HG03135 (cell line): ENCODE measurements at regions not wholly inside any gene's neighbourhood (a gene's known extent, or its start where the extent isn't known, plus 50 kb on each side); places are given as distances from the start of the nearest gene placed in this dataset.
"Not testable (repeated sequence)": the region's sequence is repeated elsewhere in the genome, so short reads cannot be mapped to it uniquely, and the experiment has no call there.

Experiments used
- ATAC-seq: cut with Tn5 transposase; IDR thresholded peaks from one replicate; pipeline ENCODE4 v1.9.1; 2021; ENCODE audit warnings: mild to moderate bottlenecking, moderate library complexity; ENCODE audit not compliant: unreplicated experiment

DNA sequence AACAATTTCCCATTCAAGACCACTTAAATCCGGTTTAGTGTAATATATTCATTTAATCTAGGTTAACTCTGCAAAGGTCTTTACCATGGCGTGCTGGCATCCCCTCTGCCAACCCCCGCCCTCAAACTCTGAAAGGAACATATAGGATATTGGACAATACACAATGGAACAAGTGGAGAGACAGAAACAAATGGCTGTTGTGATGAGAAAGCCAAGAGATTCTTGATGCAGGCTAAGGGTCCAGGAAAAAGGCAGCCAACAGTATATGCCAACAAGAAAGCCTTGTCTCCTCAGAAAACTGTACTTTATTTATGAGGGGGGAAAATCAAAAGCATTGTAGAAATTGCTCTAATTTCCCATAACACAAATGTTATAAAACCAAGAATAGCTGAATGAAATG is 407.3 kb upstream of the SGCG start:
- ATAC-seq: no peak

DNA sequence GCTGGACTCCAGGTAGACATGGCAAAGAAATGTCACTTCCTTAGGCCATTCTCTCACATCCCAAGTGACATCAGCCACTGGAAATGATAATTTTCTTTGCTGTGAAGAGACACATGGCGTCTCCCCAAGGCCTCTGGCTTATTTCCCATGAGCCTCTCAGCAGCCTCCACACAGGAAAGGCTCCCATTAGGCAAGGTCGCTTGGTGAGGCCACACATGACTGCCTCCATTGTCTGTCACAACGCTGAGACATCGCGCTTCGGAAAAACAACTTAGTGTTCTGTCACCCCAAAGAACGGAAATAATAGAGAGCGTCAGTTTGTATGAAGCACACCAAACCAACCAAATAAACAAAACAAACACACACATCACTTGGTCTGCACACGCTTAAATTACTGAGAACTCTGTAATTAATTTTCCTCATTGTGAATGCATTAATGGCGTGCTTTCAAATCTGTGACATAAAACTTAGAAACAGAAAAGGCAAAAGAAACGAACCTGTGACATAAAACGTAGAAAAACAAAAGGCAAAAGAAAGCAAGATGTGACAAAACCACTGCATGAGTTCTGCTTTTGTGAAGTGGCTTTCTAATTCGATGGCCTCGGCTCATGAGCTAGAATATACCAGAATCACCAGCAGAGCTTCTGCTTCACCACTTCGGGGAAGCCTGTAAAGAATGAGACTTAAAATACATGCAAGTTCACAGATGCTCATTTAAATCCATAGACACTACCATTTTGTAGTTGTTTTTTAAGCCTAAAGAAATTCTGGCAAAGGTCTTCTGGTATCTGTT is 404.2 kb upstream of the SGCG start:
- ATAC-seq: no peak

DNA sequence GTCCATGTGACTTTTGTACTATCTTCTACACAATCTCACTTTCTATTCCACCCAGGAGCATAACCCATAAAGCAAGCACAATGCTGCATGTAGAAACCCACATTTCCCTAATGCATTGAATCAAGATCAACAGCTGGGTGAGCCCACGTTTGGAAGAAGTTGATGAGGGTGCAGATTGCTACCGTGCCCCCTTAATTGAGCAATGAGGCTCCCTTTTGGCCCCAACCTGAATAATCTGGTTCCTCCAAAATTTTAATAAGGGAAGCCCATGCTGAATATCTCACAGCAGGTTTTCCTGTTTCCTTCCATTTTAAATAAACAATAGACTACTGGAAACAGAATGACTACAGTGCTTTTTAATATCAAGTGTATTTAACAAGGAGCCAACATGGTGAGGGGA is 403.6 kb upstream of the SGCG start:
- ATAC-seq: no peak

DNA sequence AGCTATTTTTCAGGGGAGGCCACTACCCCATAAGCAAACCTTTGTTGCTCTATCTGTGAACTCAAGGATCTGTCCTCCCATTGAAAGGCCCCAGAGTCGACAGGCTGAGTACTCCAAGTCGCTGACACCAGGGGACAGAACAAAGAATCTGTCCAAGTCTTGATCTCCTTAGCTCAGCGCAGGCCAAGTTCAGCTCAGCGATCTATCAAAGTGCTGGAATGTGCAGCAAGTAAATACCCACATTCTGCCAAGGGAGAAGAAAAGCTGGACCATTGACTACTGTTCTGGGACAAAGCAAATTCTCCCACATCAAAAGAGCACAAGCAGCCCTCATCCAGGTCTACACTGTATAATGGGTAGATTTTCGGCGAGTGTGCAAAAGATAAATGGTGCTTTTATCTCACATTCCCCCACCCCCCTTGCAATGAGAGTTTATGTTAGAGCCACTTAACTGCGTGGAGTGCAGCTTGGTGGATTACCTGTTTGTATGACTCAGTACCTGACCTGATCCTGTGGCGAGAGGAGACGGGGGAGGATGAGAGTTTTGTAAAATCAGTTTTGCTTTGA is 391.7 kb upstream of the SGCG start:
- no peak for ATAC-seq

DNA sequence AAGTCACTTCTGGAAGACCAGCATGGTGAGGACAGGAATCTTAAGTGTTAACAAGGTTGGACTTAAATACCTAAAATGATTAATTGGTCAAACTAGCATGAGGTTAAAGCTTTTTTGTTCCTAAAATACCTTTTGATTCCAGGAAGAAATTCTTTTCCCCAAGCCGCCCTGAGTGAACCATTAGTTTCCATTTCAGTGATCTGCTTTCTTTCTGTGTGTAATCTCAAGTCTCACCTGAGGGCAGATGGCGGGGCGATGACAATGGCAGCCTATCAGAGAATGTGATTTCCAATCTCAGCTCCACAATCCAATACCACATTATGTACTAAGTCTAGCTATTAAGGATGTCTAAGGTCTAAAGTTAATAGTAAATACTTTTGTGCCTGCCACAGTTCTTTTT is 390.9 kb upstream of the SGCG start:
- no peak for ATAC-seq

DNA sequence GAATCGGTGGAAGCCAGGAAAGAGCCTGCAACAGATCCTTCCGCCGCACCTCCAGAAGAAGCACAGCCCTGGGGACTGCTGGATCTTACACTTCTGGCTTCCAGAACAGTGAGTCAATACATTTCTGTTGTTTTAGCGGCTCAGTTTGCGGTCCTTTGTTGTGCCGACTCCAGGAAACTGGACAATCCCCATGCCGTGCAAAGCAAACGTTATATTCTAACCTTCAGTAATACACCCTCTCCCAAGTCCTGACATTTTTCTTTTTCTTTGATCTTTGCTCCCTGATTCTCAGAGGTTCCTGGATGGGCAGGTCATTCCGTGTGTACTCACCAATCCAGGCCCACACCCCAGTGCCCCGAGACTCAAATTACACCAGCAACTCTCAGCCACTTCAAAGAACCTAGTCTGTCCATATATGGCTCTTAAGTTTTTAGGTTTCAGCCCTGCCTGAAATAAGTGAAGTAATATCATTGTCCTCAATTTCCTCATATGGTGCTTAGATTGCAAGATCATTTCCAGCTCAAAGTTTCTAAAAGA is 387.1 kb upstream of the SGCG start:
- ATAC-seq: no peak

DNA sequence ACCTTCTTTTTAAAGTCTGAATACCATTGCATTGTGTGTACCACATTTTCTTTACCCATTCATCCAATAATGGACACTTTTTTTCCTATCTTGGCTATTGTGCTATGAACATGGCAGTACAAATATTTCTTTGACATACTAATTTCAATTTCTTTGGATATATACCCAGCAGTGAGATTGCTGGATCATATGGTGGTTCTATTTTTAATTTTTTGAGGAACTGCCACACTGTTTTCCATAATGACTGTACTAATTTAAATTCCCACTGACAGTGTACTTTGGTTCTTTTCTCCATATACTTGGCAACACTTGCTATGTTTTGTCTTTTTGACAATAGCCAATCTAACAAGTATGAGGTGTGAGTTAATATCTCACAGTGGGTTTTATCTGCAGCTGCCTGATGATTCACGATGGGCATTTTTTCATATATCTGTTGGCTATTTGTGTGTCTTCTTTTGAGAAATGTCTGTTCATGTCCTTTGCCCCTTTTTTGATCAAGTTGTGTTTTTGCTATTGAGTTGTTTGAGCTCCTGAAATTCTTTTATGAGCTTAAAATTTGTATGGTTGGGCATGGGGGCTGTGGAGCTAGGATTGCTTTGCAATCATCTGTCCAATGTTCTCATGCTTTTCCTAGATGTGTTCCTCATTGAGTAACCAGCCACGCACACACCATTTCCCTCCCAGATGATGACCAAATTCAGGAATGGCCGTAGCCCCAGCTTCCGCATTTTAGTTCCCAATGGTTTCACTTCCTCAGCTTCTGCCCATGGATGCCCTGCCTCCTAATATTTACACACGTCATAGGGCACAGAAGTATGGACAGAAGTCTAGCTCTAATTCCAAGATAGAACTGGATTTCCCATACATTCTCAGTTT is 380.0 kb upstream of the SGCG start:
- no peak for ATAC-seq

DNA sequence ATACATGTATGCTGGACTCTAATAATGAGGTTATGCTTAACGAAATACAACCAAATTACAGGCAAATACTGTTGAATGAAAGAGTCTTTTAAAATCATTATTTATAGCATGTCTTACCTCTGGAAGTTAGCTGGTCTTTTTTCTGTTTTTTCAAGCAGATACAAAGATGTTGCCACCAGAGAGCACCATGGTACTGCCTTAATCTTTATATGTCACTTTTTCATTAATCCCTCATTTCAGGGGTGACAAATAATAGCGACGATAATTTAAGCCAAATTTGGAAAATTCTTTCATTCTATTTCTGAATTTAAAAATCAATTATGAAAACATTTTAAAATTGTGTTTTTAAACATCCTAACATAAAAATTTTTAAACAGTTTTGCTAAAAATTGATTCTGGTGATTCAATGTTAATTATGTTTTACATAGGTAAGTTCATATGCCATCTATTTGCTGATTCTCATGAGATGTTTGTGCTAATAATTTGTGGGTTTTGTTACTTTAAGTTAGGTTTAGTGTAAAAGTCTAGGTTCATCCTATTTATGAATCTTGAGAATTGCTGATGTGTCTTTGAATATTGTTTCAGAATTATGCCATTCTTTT is 379.3 kb upstream of the SGCG start:
- ATAC-seq: no peak

DNA sequence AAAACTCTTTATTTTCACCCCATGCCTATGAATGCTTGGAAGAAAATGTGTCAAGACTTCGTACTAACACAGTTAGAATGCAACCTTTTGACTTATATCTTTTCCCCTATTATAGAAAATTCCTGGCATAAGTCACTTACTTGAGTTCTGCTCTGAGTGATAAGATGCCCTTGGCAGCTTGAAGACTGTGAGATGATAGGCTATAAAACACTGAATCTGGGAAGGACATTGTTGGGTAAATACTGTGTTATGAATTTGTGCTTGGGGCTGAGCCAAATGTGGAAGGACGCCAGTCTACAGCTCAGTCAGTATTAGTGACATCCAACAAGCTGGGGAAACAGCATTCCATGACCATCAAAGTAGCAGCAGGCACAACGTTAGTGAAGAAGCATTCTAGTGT is 368.0 kb upstream of the SGCG start:
- no peak for ATAC-seq

DNA sequence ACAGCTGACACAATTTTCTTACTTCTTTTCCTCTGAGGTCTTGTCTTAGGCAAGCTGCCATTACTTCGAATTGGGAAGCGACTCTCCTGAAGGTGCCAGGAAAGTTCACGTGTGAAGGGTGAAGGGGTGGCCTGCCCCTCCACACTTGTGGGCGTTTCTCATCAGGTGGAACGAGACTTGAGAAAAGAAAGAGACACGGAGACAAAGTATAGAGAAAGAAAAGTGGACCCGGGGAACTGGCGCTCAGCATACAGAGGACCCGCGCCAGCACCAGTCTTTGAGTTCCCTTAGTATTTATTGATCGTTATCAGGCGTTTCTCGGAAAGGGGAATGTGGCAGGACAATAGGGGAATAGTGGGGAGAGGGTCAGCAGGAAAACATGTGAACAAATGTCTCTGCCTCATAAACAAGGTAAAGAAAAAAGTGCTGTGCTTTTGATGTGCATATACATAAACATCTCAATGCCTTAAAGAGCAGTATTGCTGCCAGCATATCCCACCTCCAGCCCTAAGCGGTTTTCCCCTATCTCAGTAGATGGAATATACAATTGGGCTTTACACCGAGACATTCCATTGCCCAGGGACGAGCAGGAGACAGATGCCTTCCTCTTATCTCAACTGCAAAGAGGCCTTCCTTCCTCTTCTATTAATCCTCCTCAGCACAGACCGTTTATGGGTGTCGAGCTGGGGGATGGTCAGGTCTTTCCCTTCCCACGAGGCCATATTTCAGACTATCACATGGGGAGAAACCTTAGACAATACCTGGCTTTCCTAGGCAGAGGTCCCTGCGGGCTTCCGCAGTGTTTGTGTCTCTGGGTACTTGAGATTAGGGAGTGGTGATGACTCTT is 367.0 kb upstream of the SGCG start:
- ATAC-seq: not testable (repeated sequence)

DNA sequence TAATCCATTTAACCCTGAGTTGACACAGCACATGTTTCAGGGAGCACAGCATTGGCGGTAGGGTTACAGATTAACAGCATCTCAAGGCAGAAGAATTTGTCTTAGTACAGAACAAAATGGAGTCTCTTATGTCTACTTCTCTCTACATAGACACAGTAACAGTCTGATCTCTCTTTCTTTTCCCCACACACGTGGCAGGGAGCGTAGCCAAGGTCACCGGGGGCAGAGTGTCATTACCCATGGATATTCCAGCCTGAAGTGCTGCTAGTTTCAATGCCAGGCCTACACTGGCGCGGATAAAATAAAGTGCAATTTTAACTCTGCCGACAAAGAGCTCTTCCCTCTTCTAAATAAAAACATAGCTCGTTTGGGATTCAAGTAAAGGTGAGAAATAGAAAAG is 366.3 kb upstream of the SGCG start:
- not testable (repeated sequence) for ATAC-seq

DNA sequence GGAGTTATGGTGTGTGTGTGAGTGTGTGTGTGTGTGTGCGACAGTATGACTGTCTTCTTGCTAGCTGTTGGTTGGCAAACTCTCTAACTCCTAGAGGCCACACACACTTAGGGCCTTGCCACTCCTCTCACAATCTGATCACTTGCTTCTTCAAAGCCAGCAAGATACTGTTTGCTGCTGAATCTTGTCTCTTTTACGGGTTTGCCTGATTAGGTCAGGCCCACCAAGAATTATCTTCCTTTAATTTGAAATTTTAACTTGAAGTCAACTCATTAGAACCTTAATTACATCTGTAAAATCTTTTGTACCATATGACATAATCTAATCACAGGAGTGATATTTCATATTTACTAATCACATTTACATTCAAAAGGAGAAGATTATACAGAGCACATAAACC is 359.2 kb upstream of the SGCG start:
- no peak for ATAC-seq

DNA sequence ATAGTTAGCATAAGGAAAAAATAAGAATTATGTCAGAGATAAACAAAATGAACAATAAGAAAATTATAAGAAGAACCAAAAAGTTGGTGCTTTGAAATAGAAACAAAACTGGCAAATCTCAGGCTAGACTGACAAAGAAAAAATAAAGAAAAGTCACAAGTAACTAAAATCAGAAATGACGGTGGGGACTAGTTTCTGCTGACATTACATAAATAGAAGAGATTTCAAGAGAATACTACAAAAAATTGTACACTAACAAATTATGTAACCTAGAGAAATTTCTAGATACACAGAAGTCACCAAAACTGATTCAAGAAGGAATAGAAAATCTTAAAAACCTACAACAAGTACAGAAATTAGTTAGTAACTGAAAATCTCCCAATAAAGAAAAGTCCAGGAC is 355.6 kb upstream of the SGCG start:
- no peak for ATAC-seq

DNA sequence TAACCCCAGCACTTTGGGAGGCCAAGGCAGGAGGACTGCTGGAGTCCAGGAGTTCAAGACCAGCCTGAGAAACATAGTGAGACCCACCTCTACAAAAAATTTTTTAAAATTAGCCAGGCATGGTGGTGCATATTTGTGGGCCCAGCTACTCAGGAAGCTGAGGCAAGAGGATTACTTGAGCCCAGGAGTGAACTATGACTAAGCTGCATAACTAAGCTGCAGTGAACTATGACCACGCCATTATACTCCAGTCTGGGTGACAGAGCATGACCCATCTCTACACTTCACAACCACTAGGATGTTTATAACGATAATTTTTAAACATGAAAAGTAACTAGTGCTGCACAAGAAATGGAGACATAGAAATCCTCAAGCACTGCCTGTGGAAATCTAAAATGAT is 352.7 kb upstream of the SGCG start:
- no peak for ATAC-seq

DNA sequence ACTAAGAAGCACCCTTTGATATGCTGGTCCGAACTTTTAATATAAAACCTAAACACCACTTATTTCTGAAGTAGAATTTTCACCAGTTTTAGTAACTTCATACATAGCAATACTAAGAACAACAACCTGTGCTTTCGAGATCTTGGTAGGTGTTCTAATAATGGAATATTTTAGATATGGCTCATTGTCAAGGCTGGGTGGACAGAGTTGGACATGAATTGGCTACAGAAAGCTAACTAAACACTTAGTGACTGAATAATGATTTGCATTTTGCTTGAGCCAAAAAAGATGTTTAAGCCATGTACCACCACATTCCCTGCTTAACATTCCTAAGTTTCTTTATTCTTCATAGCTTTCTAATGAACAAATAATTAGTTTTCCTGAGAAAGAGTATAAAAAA is 344.3 kb upstream of the SGCG start:
- no peak for ATAC-seq

DNA sequence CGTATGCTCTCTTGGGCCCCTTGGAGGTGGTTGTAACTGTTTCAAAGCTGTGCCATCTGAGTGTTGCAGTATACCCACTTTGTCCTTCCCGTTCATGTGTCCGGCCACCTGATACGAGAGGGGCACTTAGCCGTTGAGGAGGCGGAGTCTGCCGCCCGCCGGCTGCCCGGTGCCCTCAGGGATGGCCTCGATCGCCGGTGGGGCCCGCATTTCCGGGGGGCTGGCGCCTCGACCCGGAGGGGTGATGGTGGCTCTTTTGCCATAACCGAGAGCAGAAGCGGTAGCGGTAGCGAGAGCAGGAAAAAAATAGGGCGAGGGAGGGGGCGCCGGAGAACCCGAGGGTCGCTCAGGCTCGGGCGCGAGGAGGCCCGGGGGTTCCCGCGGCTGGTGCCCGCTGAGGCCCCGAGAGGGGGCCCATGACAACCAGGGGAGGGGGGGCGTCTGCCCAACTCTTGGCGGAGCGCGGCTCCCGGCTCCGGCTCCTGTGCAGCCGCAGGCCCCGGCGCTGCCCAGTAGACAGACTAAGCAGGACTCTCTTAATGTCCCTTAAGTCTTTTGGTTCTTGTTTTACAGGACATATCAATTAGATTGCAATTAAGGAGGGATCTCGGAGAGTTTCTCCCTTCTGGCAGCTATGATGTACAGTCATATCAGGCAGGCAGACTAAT is 342.7 kb upstream of the SGCG start:
- no peak for ATAC-seq

DNA sequence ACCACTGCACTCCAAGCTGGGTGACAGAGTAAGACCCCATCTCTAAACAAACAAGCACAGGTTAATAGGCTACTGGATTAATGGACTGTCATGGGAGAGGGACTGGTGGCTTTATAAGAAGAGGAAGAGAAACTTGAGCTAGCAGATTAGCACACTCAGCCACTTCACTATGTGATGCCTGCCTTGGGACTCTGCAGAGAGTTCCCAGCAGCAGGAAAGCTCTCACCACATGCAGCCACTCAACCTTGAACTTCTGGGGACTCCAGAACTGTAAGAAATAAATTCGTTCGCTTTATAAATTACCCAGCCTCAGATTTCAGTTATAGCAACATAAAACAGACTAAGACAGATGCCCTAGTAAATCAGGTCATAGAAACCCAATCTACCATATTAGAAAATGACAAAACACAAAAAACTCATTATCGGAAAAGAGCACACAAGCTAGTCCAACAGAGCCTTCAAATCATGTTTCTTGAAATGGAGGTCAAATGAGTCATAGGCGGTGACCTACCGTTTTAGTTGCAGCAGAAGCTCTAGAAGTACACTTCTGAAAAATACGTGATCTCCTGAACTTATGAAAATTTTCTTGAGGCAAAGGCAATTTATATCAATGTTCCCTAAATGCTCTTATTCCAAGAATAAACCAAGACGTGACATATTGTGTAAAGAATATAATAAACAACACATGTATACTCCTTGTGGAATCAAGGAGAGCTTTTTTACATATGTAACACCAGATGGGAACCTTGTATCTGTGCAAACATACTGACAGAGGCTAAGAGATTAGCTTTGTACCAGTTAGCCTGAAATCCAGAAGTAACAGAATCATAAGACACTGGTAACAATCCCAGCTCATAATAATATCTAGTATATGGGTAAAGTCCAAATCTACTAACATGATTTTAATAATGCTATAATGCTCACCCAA is 340.9 kb upstream of the SGCG start:
- no peak for ATAC-seq

DNA sequence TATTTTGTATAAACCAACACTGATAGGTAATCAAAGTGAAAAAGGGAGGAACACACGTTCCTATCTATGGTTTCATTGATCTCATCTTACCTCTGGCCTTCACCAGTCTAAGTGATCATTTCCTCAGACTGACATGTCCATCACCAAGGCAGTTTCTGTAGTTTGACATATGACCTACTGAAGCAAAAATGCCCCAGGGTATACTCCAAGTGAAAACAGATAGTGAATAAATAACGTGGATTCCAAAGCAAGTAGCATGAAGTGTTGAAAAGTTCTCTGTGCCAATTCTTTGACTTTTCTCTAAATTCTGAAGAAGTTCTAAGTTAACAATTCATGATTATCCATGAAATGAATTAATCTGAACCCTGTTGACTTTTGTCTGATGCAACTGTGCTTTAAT is 334.2 kb upstream of the SGCG start:
- no peak for ATAC-seq

DNA sequence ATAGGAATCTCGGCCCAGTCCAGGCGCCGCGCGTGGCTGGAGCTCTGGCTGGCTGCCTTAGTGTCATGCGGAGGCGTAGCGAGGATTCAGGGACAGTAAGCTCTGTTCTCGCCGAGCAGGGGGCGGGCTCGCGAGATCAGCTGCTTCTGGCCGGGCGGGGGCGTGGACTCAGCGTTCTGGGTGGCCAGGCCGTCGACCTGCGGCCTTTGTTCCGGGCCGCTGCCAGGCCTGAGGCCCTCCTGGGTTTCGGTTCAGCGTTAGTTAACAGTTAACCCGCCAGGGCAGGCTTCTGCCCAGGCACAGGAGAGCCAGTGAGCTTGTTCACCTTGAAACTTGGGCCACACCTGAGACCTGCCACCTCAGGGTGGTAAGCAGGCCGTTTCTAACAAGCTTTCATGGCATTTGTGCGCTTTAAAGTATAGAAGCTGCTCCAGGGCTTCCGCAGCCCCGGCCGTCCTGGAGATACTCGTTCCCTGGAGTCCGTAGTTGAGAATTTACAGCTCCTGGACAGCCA is 332.2 kb upstream of the SGCG start:
- no peak for ATAC-seq
